ENCODE measurements at regions not wholly inside any gene's neighbourhood (a gene's known extent, or its start where the extent isn't known, plus 50 kb on each side); places are given as distances from the start of the nearest gene placed in this dataset.

- H3K27ac ChIP-seq (ENCODE audit: low read depth, low read length): no peak overlapping the region
- intact Hi-C loops (cut with micrococcal nuclease): no loop called here
- no peak for DNase-seq (ENCODE audit: low read depth, low spot score)
- H3K36me3 ChIP-seq (ENCODE audit: control insufficient read depth in 1 of 2, insufficient read depth in 2 of 2, low read length in 2 of 2): no peaks in the 10 kb centered on the region
- no peaks in the 10 kb centered on the region for H3K9me3 ChIP-seq (ENCODE audit: control insufficient read depth in 1 of 2, insufficient read depth in 1 of 2, low read depth in 1 of 2, low read length in 2 of 2)
- H3K9me2 ChIP-seq (ENCODE audit: insufficient read depth): no peaks in the 10 kb centered on the region
- peaks cover 59% of the 10 kb centered on the region for H3K27me3 ChIP-seq (ENCODE audit: insufficient read depth, low read length)
- no peak overlapping the region for H3K9ac ChIP-seq (ENCODE audit: low read length)
- no peaks in the 10 kb centered on the region for H3K79me2 ChIP-seq (ENCODE audit: insufficient read depth, low read length)
- H4K20me1 ChIP-seq (ENCODE audit: insufficient read depth): no peaks in the 10 kb centered on the region
- BruUV-seq (replicated peaks): no TSS peak
- H2AFZ ChIP-seq (ENCODE audit: low read depth, low read length, poor library complexity, severe bottlenecking): no peak overlapping the region
- no peak overlapping the region for H3K4me3 ChIP-seq (replicated peaks in 1 of 2; ENCODE audit: low read depth in 1 of 2, low read length in 2 of 2)
- no peak for ATAC-seq
- TF ChIP-seq SP1 (IDR thresholded peaks at IDR 0.05; ENCODE audit: low read depth) (no peak), EGR1 (IDR thresholded peaks at IDR 0.05; ENCODE audit: low read depth) (no peak), ZNF274 (IDR thresholded peaks at IDR 0.05; ENCODE audit: low read depth, low read length) (no peak), ATF3 (IDR thresholded peaks at IDR 0.05) (no peak), CEBPB (IDR thresholded peaks at IDR 0.05; ENCODE audit: low read depth) (no peak), POLR2AphosphoS5 (IDR thresholded peaks at IDR 0.05; ENCODE audit: low read depth, low read length) (no peak), ELF1 (IDR thresholded peaks at IDR 0.05; ENCODE audit: borderline replicate concordance, low read depth) (no peak), JUND (IDR thresholded peaks at IDR 0.05) (no peak), MAX (IDR thresholded peaks at IDR 0.05) (no peak), YY1 (IDR thresholded peaks at IDR 0.05; ENCODE audit: extremely low read depth, insufficient replicate concordance, low read depth, low read length) (no peak), SIN3A (IDR thresholded peaks at IDR 0.05; ENCODE audit: low read depth) (no peak), SRF (IDR thresholded peaks at IDR 0.05; ENCODE audit: low read depth) (no peak), EZH2phosphoT487 (IDR thresholded peaks at IDR 0.05; ENCODE audit: borderline replicate concordance) (no peak), POLR2A (IDR thresholded peaks at IDR 0.05; ENCODE audit: borderline replicate concordance, extremely low read depth, insufficient read depth, insufficient read length) (no peak), REST (IDR thresholded peaks at IDR 0.05; ENCODE audit: low read depth) (no peak), FOSL1 (IDR thresholded peaks at IDR 0.05; ENCODE audit: low read depth) (no peak), EZH2 (IDR thresholded peaks at IDR 0.05) (no peak), ZFX (IDR thresholded peaks at IDR 0.05) (no peak)
- ChIA-PET RAD21 (ENCODE audit: low non-redundant PET in 1 of 2, low total read pairs in 2 of 2, uncharacterized antibody in 2 of 2, unreplicated experiment in 2 of 2) (no interaction called here), CTCF (no interaction called here), POLR2A (no interaction called here)
- no peaks in the 10 kb centered on the region for H3K4me1 ChIP-seq (ENCODE audit: control insufficient read depth in 1 of 2, insufficient read depth in 2 of 2, low read length in 2 of 2)
- no peak overlapping the region for H3K4me2 ChIP-seq (ENCODE audit: low read length)
Measured at GRCh38 chr7:25664593-25664992, 436.3 kb upstream of the NPVF start.

Data from HCT116 (cell line).